ENCODE measurements at regions not wholly inside any gene's neighbourhood (a gene's known extent, or its start where the extent isn't known, plus 50 kb on each side); places are given as distances from the start of the nearest gene placed in this dataset.
A peak's percentile ranks its signal among the peaks of the same experiment; 100 is the strongest.

DNA sequence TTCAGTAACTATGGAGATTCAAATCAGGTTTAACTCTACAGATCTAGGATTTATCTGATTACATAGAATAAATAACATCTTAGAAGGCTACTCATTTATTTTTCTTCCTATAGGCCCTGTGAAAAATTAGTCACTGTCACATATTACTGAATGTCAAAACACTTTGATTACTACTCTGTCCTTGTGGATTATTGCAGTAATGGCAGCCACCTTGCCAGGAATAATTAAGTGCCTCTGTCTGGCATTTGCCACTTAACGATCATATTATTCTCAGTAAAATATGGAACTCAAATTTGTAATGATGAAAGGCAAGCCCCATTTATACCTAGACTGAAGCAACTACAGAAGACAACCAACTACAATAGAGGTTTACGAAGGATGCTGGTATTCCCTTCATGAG is 596.3 kb upstream of the ARPP21 start:
- Histone ChIP-seq H3K4me3 (no peak overlapping the region), H3K4me1 (peaks cover 0 to 11% (median 0%) of the 10 kb centered on the region in 4 donors), H3K27ac (peak overlapping the region in 2 of 4 donors; percentile 60 to 78), H3K36me3 (no peaks in the 10 kb centered on the region), H3K9me3 (no peaks in the 10 kb centered on the region), H3K27me3 (no peaks in the 10 kb centered on the region)
- TF ChIP-seq POLR2A (IDR thresholded peaks at IDR 0.05) (no peak), CTCF (IDR thresholded peaks at IDR 0.05) (peak in 3 of 6 experiments; percentile 49 to 55 (median 51))
- no peak for DNase-seq

DNA sequence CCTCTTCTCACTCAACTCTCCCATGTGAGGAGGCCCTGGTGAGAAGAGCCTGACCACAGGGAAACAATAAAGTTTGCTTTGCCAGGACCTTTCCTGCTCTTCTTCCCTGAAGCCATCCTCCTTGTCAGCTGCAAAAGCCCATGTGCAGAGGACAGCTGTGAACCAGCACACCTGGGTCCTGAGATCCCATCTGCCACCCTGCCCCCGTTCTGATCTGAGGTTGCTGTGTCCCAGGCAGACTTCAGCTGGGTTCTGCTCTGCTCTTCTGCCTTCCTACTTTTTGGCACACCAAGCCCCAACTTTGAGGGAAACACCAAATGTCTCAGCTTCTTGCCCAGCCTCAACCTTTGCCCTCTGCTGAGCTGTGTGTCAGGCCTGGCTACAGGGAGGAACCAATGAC is 595.1 kb upstream of the ARPP21 start:
- TF ChIP-seq CTCF (IDR thresholded peaks at IDR 0.05) (no peak), POLR2A (IDR thresholded peaks at IDR 0.05) (no peak)
- Histone ChIP-seq H3K4me3 (no peak overlapping the region), H3K27ac (no peak overlapping the region), H3K9me3 (no peaks in the 10 kb centered on the region), H3K4me1 (peaks cover 0 to 11% (median 0%) of the 10 kb centered on the region in 4 donors), H3K36me3 (no peaks in the 10 kb centered on the region), H3K27me3 (no peaks in the 10 kb centered on the region)
- DNase-seq, result no peak

DNA sequence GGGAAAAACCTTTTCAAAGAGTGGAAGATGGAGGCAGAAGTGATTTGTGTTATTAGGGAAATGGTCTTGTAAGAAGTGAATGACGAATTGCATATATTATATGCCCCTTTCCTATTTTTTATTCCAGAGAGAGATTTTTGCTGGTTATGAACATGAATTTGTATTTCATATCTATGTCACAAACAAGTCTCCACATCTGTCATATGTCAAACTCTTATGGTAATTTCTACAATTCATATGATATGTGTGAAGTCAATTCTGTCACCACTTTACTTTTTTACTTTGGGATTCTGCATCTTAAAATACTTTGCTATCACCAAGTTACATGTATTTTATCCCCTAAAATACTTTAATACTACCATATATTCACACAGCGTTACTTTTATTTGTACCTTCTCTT is 594.2 kb upstream of the ARPP21 start:
- Histone ChIP-seq H3K27me3 (no peaks in the 10 kb centered on the region), H3K27ac (no peak overlapping the region), H3K9me3 (no peaks in the 10 kb centered on the region), H3K4me1 (peaks cover 0 to 11% (median 0%) of the 10 kb centered on the region in 4 donors), H3K4me3 (no peak overlapping the region), H3K36me3 (no peaks in the 10 kb centered on the region)
- no peak for DNase-seq
- TF ChIP-seq CTCF (IDR thresholded peaks at IDR 0.05) (no peak), POLR2A (IDR thresholded peaks at IDR 0.05) (no peak)

- H3K4me3 ChIP-seq, result no peak overlapping the region
- H3K9me3 ChIP-seq, result no peaks in the 10 kb centered on the region
- no peak for TF ChIP-seq POLR2A (IDR thresholded peaks at IDR 0.05)
- no peak for TF ChIP-seq CTCF (IDR thresholded peaks at IDR 0.05)
- H3K4me1 ChIP-seq, result no peaks in the 10 kb centered on the region
- H3K27ac ChIP-seq, result no peak overlapping the region
- H3K27me3 ChIP-seq, result no peaks in the 10 kb centered on the region
- DNase-seq, result no peak
- H3K36me3 ChIP-seq, result no peaks in the 10 kb centered on the region
Measured at GRCh38 chr3:35064761-35065160, 574.6 kb upstream of the ARPP21 start.

DNA sequence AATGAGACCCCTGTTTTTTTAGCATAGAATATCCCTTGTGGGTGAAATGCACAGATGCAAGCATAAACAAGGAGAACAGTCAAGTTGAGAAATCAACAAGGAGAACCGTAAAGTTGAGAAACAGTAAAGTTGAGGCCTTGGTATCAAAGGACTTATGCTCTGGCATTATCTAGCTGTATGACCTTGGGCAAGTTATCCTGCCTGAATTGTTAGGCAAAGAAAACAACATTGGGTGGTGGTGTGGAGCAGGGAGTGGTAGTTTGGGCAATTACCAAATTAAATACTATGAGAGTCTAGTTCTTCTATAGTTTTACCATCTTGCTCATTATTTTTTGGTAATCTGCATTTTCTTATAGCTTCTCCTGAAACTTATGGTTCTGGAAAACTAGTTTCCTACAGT is 573.4 kb upstream of the ARPP21 start:
- Histone ChIP-seq H3K27ac (no peak overlapping the region), H3K36me3 (no peaks in the 10 kb centered on the region), H3K27me3 (no peaks in the 10 kb centered on the region), H3K9me3 (no peaks in the 10 kb centered on the region), H3K4me1 (no peaks in the 10 kb centered on the region), H3K4me3 (no peak overlapping the region)
- no peak for DNase-seq
- TF ChIP-seq POLR2A (IDR thresholded peaks at IDR 0.05) (no peak), CTCF (IDR thresholded peaks at IDR 0.05) (no peak)

DNA sequence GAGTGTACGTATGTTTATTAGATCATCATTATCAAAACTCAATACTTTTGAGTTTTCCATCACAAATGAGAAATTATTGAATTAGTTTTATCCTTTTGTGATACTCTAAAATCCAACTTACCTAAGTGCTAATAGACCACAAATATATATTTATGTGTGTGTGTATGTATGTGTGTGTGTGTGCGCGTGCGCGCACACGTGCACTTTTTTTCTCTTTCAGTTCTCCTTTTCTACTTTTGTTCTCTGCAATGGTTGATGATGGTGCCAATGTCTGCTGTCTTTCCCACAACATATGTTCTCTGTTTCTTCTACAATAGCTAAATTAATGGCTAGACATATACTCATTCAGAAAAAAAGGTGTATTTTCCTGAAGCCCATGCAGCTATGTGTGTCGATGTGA is 571.6 kb upstream of the ARPP21 start:
- Histone ChIP-seq H3K36me3 (no peaks in the 10 kb centered on the region), H3K9me3 (no peaks in the 10 kb centered on the region), H3K4me1 (peaks cover 0 to 8% (median 0%) of the 10 kb centered on the region in 4 donors), H3K27ac (no peak overlapping the region), H3K4me3 (no peak overlapping the region), H3K27me3 (no peaks in the 10 kb centered on the region)
- DNase-seq, result no peak
- TF ChIP-seq POLR2A (IDR thresholded peaks at IDR 0.05) (no peak), CTCF (IDR thresholded peaks at IDR 0.05) (no peak)

Data from Peyer's patch (tissue), 4 donors.